Activated CD4-positive, CD25-positive, alpha-beta regulatory T cell treated with anti-CD3 and anti-CD28 coated beads, Interleukin-2, amount 50 U/mL, for 24 hours (primary cell): ENCODE measurements at regions not wholly inside any gene's neighbourhood (a gene's known extent, or its start where the extent isn't known, plus 50 kb on each side); places are given as distances from the start of the nearest gene placed in this dataset.
"Not testable (repeated sequence)": the region's sequence is repeated elsewhere in the genome, so short reads cannot be mapped to it uniquely, and the experiment has no call there.

Source experiments
- ATAC-seq, 2 donors: fragments of 150-1000 bp; cut with Tn5 transposase; one replicate each; pipeline ENCODE4 v1.10.0; 2021; ENCODE audit warnings: mild to moderate bottlenecking in 1 of 2, moderate library complexity in 1 of 2

GRCh38 chr2:110333114-110334095 is 121.1 kb upstream of the MTLN start:
- not testable (repeated sequence) for ATAC-seq

DNA sequence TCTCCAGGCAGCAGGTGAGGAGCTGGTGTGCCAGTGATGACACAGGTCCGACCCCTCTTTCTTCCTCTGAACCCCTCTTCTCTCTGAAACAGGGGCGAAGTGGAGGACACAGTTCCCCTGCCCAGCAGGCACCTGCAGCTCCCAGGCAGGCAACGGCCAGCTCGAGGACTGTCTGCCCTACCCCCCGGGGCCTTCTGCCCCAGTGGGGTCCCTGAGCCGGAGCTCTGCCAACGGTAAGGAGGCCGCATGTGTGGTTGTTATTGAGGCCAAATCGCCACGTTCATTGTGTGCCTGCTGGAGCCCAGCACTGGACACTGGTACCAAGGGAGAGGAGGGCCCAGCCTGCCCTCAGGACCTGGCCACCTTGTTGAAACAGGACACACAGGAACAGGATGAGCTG is 119.3 kb upstream of the MTLN start:
- ATAC-seq = not testable (repeated sequence)

- not testable (repeated sequence) for ATAC-seq
Measured at GRCh38 chr2:110329760-110330159, 117.4 kb upstream of the MTLN start.

DNA sequence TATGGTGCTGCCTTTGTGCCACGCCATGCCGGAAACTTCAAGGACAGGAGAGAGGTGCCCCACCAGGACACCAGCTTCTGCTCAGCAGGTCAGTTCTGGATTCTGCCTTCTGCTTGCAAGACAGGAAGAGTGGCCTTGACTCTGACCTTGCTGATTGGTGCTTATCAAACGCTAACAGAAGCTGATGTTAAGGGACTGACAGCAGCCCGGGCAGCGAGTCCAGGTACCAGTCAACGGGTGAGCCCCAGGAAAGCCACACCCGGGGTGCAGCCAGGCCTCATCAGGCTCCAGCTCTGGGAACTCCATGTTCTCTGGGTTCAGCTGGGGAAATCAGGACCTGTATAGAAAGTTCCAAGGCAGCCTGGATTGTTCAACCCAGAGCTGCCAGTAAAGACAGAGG is 116.8 kb upstream of the MTLN start:
- ATAC-seq = not testable (repeated sequence)

DNA sequence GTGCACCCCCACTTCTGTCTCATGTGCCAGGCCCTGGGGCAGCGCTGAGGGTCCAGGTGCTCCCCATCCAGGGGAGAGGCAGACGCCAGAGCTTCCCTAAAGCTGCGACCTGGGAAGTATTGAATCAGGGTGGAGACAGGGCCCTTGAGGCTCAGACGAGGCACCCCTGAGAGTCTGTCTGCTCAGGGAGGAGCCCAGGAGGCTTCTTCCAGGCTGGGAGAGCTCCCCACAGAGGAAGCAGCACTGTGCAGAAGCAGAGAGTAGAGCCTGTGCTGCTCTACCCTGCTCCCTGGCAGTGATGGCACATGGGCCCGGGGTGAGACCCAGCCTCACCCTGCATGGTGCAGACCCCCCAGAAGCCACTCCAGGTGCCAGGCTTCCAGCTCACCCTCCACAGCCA is 116.3 kb upstream of the MTLN start:
- not testable (repeated sequence) for ATAC-seq

GRCh38 chr2:110323832-110324231 is 111.5 kb upstream of the MTLN start:
- not testable (repeated sequence) for ATAC-seq

DNA sequence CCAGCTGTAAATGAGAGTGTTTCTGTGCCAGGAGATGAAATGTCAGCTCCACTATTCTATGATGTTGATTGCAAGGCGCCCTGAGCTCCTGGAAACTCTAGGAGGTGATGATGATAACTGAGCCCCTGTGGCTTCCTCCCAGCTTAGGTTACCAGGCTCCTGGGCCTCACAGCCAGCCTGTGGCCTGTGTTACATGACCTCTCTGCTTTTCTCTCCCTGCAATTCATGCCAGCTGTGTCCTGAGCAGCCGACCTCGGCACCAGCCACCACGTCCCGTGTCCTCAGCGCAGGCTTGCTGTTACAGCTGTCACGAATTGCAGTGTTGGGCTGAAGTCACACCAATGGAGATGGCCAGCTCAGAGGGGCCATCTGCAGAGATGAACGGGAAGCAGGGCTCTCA is 110.2 kb upstream of the MTLN start:
- ATAC-seq = not testable (repeated sequence)

GRCh38 chr2:110320834-110321563 is 108.7 kb upstream of the MTLN start:
- not testable (repeated sequence) for ATAC-seq

DNA sequence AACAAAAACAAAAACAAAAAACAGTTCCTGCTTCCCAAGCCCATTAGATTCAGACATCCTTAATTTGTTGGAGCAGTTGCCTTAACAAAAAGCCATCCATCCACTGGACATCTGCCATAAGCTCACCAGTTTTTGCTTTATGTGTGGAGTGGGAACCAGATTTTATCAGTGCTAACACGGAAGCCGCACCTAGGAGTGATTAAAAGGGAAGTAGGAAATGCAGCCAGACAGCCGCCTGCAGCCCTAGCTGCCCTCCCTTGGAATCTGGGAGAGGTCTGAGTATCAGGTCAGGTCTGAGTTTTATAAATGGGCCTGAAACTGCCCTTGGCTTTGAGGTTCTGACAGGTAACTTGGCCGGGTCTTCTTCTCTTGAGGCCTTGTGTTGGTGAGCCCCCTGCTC is 106.6 kb upstream of the MTLN start:
- not testable (repeated sequence) for ATAC-seq

GRCh38 chr2:110317377-110317776 is 105.0 kb upstream of the MTLN start:
- peak in 1 of 2 donors; percentile 38 for ATAC-seq

DNA sequence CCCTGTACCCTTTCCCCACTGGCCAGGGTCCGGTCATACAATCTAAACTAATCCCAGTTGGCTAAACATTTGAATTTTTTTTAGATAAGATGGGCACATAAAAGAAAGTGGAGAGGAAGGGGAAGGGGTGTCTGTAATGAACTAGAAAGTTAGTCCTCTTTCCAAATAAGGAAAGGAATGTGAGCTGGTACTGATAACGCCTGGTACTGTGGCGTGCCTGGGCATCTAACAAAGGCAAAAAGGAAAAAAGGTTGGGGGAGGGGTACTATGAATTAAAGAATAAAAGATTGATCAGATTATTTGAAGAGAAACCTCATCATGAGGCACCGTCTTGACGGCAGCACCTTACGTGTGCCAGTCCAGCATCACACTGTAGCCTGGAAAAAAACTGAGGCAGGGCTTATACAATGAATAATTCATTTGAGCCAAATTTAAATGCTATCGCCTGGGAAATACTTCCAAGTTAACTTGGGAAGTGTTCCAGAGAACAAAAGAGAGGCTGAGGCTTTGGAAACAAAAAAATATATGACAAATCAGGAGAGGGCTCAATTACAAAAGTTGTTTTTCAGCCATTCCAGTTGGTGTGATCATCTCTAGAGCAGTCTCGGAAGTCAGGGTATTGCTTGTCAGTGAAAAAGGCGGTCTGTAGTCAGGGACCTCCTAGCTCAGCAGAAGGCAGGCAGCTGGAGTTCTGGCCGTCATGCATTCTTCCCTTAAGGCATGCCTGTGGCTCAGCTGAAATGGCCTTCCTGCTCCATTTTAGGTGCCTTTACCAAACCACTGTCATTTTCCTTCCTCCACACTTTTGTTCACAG is 103.9 kb upstream of the MTLN start:
- not testable (repeated sequence) for ATAC-seq

- ATAC-seq = not testable (repeated sequence)
Measured at GRCh38 chr2:110315054-110315820, 102.9 kb upstream of the MTLN start.

GRCh38 chr2:110314472-110314871 is 102.1 kb upstream of the MTLN start:
- ATAC-seq = not testable (repeated sequence)

DNA sequence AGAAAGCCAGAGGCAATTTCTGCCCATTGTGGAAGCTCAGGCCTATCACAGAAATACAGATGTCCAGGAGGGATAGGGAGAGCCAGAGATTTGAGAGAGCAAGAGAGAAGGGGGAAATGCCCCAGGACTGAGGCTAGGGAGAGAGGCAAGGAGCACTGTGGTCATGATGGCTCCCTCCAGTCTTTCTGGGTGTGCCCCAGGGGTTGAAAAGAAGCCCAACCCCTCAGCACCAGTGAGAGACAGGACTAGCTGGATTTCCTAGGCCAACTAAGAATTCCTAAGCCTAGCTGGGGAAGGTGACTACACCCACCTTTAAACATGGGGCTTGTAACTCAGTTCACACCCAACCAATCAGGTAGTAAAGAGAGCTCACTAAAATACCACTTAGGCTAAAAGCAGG is 100.7 kb upstream of the MTLN start:
- not testable (repeated sequence) for ATAC-seq

GRCh38 chr2:110311713-110312444 is 99.5 kb upstream of the MTLN start:
- ATAC-seq = not testable (repeated sequence)

DNA sequence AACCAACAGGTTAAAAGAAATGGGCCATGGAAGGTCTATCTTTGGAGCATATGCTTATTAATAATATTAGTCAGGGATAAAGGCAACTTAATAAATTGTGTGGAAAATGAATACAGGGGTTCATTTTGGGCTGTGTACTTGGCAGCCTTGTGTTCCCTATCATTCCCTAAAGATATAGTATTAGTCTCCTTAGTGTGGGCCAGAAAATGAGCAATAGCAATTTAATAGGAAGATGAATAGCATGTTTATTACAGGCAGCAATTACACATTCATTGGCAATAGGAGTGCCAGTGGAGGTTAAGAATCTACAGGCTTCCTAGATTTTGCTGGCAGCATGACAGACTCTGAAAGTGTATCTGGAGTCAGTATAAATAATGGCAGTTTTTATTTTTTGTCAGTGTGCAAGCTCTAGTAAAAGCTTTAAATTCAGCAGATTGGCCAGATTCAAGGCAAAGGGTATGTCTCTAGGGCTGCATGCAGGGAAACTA is 98.7 kb upstream of the MTLN start:
- ATAC-seq = not testable (repeated sequence)

- not testable (repeated sequence) for ATAC-seq
Measured at GRCh38 chr2:110308728-110309127, 96.4 kb upstream of the MTLN start.

DNA sequence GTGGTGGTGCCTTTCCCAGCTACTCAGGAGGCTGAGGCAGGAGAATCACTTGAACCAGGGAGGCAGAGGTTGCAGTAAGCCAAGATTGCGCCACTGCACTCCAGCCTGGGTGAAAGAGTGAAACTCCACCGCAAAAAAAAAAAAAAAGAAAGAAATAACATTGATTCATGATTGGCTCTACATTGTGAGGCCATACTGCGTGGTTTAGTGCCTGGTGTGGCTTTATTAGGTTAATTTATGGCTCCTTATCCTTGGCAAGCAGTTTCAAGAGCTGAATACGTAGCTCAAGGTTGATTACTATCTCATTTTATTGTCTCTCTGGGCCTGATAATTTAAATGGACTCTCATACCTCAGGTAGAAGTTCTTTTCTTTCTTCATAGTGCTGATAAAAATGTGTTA is 80.5 kb upstream of the MTLN start:
- ATAC-seq = not testable (repeated sequence)

DNA sequence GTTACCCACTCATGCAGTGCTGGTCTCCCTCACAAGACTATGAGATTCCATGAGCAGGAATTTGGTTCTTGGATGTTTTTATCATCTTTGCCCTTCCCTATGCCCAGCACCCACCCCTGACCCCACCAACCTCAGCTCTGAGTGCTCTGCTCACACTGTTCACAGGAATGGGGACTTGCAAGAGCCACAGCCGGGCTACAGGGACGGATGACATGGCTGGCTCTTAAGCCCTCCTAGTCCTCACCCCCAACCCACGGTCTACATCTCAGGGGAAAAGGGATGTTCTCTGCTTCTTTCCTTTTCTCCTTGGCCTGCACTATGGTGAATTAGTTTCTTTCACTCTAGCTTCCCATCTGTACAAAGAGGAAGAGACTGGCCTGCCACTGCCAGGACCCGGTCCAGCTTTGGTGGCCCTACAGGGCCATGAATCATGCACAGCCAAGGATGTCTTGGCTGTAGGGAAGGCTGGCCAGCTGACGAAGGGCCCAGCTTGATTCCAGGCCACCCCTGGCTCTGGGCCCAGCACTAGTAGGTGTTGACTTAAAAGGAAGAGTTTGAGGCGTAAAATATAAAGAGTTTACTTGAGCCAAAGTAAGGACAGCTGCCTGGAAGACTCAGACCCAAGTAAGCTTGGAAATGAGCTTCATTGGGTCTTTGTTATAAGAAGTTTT is 79.7 kb upstream of the MTLN start:
- ATAC-seq = not testable (repeated sequence)

DNA sequence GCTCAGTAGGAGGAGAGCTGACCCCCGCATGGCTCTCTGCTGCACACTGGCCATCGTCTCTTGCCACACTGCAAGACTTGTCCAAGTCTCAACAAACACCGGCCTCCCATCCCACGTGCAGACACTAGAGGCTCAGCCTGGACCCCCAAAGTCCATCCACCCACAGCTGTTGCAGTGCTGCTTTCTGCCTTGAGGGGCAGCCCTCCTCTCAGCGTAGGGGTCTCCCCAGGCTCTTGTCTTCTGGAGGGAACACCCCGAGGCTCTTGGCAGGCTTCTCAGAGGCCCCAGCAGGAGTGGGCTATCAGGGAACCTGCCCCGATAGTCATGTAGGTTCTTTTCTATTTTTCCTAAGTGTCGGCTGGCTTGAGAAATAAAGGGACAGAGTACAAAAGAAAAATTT is 75.5 kb upstream of the MTLN start:
- not testable (repeated sequence) for ATAC-seq
